KBM-7 (cell line): ENCODE measurements at regions not wholly inside any gene's neighbourhood (a gene's known extent, or its start where the extent isn't known, plus 50 kb on each side); places are given as distances from the start of the nearest gene placed in this dataset.

ENCODE experiments used
- DNase-seq: peaks from one replicate; pipeline ENCODE4 v3.0.0-alpha.2; 2015
- in situ Hi-C: fragments of 300-500 bp; cut with MboI; formaldehyde crosslinking; loops from 2 replicates; pipeline ENCODE4 v1.14.3; 2020; ENCODE audit warnings: low sequenced_read_pairs, low pct_unique_long_range_greater_than_20kb, mixed read lengths

GRCh38 chr3:147956615-147957014, 547.5 kb downstream of the ZIC1 start:
- no peak for DNase-seq
- in situ Hi-C loops, result no loop called here

- in situ Hi-C loops, result no loop called here
- no peak for DNase-seq
Observed at GRCh38 chr3:147958754-147959153, 549.6 kb downstream of the ZIC1 start.

GRCh38 chr3:147960786-147961185, 551.6 kb downstream of the ZIC1 start:
- in situ Hi-C loops, result no loop called here
- DNase-seq, result no peak

- in situ Hi-C loops, result no loop called here
Observed at GRCh38 chr3:147962408-147963164, 553.4 kb downstream of the ZIC1 start.

GRCh38 chr3:147963711-147964110, 554.5 kb downstream of the ZIC1 start:
- in situ Hi-C loops, result no loop called here
- DNase-seq, result no peak

More at GRCh38 chr3:147962408-147963164, 553.4 kb downstream of the ZIC1 start:
- DNase-seq, result no peak

- in situ Hi-C loops, result no loop called here
- DNase-seq, result no peak
Observed at GRCh38 chr3:147975165-147975564, 566.0 kb downstream of the ZIC1 start.

- no peak for DNase-seq
Observed at GRCh38 chr3:147977001-147977400, 567.8 kb downstream of the ZIC1 start.

GRCh38 chr3:147987549-147987948, 578.4 kb downstream of the ZIC1 start:
- in situ Hi-C loops, result no loop called here
- DNase-seq, result no peak

More at GRCh38 chr3:147977001-147977400, 567.8 kb downstream of the ZIC1 start:
- in situ Hi-C loops, result no loop called here

- DNase-seq, result no peak
Observed at GRCh38 chr3:147989344-147989743, 580.2 kb downstream of the ZIC1 start.

GRCh38 chr3:148002705-148003205, 593.6 kb downstream of the ZIC1 start:
- DNase-seq, result no peak
- in situ Hi-C loops, result no loop called here

More at GRCh38 chr3:147989344-147989743, 580.2 kb downstream of the ZIC1 start:
- in situ Hi-C loops, result no loop called here

GRCh38 chr3:148004331-148004730, 595.2 kb downstream of the ZIC1 start:
- DNase-seq, result no peak
- in situ Hi-C loops, result no loop called here

- no peak for DNase-seq
- in situ Hi-C loops, result no loop called here
Observed at GRCh38 chr3:148005456-148005855, 596.3 kb downstream of the ZIC1 start.

- in situ Hi-C loops, result no loop called here
- no peak for DNase-seq
Observed at GRCh38 chr3:148006508-148006907, 597.3 kb downstream of the ZIC1 start.

- no peak for DNase-seq
- in situ Hi-C loops, result no loop called here
Observed at GRCh38 chr3:148008591-148008990, 599.4 kb downstream of the ZIC1 start.

GRCh38 chr3:148020861-148021260, 611.7 kb downstream of the ZIC1 start:
- DNase-seq, result no peak
- in situ Hi-C loops, result no loop called here

- no peak for DNase-seq
- in situ Hi-C loops, result no loop called here
Observed at GRCh38 chr3:148021381-148021780, 612.2 kb downstream of the ZIC1 start.

GRCh38 chr3:148023994-148024393, 614.8 kb downstream of the ZIC1 start:
- no peak for DNase-seq
- in situ Hi-C loops, result no loop called here

- DNase-seq, result no peak
- in situ Hi-C loops, result no loop called here
Observed at GRCh38 chr3:148026009-148026588, 616.9 kb downstream of the ZIC1 start.

GRCh38 chr3:148030975-148031374, 621.8 kb downstream of the ZIC1 start:
- in situ Hi-C loops, result no loop called here
- DNase-seq, result no peak

GRCh38 chr3:148034353-148034752, 625.2 kb downstream of the ZIC1 start:
- in situ Hi-C loops, result no loop called here
- no peak for DNase-seq
